GM18505 (cell line): ENCODE measurements at regions not wholly inside any gene's neighbourhood (a gene's known extent, or its start where the extent isn't known, plus 50 kb on each side); places are given as distances from the start of the nearest gene placed in this dataset.
"Not testable (repeated sequence)": the region's sequence is repeated elsewhere in the genome, so short reads cannot be mapped to it uniquely, and the experiment has no call there.

Experiments used
- ATAC-seq: cut with Tn5 transposase; IDR thresholded peaks from one replicate; pipeline ENCODE4 v1.9.1; 2021; ENCODE audit not compliant: unreplicated experiment
- POLR2A ChIP-seq: IDR thresholded peaks from 4 replicates; pipeline ENCODE4 v1.6.1; 2011; ENCODE audit warnings: borderline replicate concordance; ENCODE audit not compliant: insufficient read depth, insufficient read length; ENCODE audit errors: extremely low read depth

GRCh38 chr16:87107201-87107600 is 210.0 kb downstream of the C16orf95 start:
- no peak for TF ChIP-seq POLR2A
- ATAC-seq: no peak

GRCh38 chr16:87108278-87108677 is 208.9 kb downstream of the C16orf95 start:
- ATAC-seq: no peak
- no peak for TF ChIP-seq POLR2A

GRCh38 chr16:87108941-87109340 is 208.3 kb downstream of the C16orf95 start:
- no peak for TF ChIP-seq POLR2A
- ATAC-seq: no peak

- no peak for ATAC-seq
- no peak for TF ChIP-seq POLR2A
Measured at GRCh38 chr16:87114832-87115231, 202.4 kb downstream of the C16orf95 start.

GRCh38 chr16:87115646-87116045 is 201.5 kb downstream of the C16orf95 start:
- TF ChIP-seq POLR2A: no peak
- no peak for ATAC-seq

- TF ChIP-seq POLR2A: no peak
- ATAC-seq: no peak
Measured at GRCh38 chr16:87117936-87118335, 199.3 kb downstream of the C16orf95 start.

GRCh38 chr16:87119168-87119567 is 198.0 kb downstream of the C16orf95 start:
- no peak for TF ChIP-seq POLR2A

GRCh38 chr16:87119748-87120147 is 197.4 kb downstream of the C16orf95 start:
- ATAC-seq: no peak

More at GRCh38 chr16:87119168-87119567, 198.0 kb downstream of the C16orf95 start:
- ATAC-seq: no peak

GRCh38 chr16:87121816-87122215 is 195.4 kb downstream of the C16orf95 start:
- ATAC-seq: no peak
- TF ChIP-seq POLR2A: no peak

More at GRCh38 chr16:87119748-87120147, 197.4 kb downstream of the C16orf95 start:
- TF ChIP-seq POLR2A: no peak

GRCh38 chr16:87123356-87124001 is 193.7 kb downstream of the C16orf95 start:
- no peak for TF ChIP-seq POLR2A
- ATAC-seq: no peak

- ATAC-seq: not testable (repeated sequence)
Measured at GRCh38 chr16:87124405-87124804, 192.8 kb downstream of the C16orf95 start.

GRCh38 chr16:87125206-87126155 is 191.7 kb downstream of the C16orf95 start:
- TF ChIP-seq POLR2A: no peak
- no peak for ATAC-seq

GRCh38 chr16:87126403-87127025 is 190.7 kb downstream of the C16orf95 start:
- ATAC-seq: no peak
- TF ChIP-seq POLR2A: no peak
